HL-60 (cell line): ENCODE measurements at regions not wholly inside any gene's neighbourhood (a gene's known extent, or its start where the extent isn't known, plus 50 kb on each side); places are given as distances from the start of the nearest gene placed in this dataset.

Experiments used
- DNase-seq, 2 experiments: peaks; one replicate each; pipeline ENCODE4 v3.0.0-alpha.2; 2010 to 2020; ENCODE audit warnings: low read depth in 1 of 2, low spot score in 1 of 2
- H3K27ac ChIP-seq: fragments of 250-450 bp; sonication (Bioruptor Pico); replicated peaks from 2 replicates; pipeline ENCODE4 v1.5.1; 2020; ENCODE audit warnings: mild to moderate bottlenecking, moderate library complexity
- H3K27me3 ChIP-seq: fragments of 250-450 bp; sonication (Bioruptor Pico); 2 replicates; pipeline ENCODE4 v1.5.1; 2021; ENCODE audit warnings: mild to moderate bottlenecking, moderate library complexity; ENCODE audit not compliant: insufficient read depth, poor library complexity, severe bottlenecking
- H3K4me3 ChIP-seq: replicated peaks from 2 replicates; pipeline ENCODE4 v1.5.1; 2011; ENCODE audit warnings: mild to moderate bottlenecking, control low read depth, low read length; ENCODE audit not compliant: insufficient read depth
- CTCF ChIP-seq: IDR thresholded peaks from one replicate; pipeline ENCODE4 v1.5.1; 2011; ENCODE audit warnings: low read length, control low read depth, inconsistent platforms; ENCODE audit not compliant: insufficient read depth
- GABPA ChIP-seq: IDR thresholded peaks from 2 replicates; pipeline ENCODE4 v1.6.1; 2012; ENCODE audit warnings: low read depth
- POLR2AphosphoS5 ChIP-seq: IDR thresholded peaks from 2 replicates; pipeline ENCODE4 v1.6.1; 2012; ENCODE audit warnings: low read depth
- REST ChIP-seq: IDR thresholded peaks from 2 replicates; pipeline ENCODE4 v1.6.1; 2012; ENCODE audit warnings: low read depth; ENCODE audit not compliant: insufficient replicate concordance
- SPI1 ChIP-seq: IDR thresholded peaks from 2 replicates; pipeline ENCODE4 v1.6.1; 2012; ENCODE audit warnings: low read depth, mild to moderate bottlenecking, borderline replicate concordance

DNA sequence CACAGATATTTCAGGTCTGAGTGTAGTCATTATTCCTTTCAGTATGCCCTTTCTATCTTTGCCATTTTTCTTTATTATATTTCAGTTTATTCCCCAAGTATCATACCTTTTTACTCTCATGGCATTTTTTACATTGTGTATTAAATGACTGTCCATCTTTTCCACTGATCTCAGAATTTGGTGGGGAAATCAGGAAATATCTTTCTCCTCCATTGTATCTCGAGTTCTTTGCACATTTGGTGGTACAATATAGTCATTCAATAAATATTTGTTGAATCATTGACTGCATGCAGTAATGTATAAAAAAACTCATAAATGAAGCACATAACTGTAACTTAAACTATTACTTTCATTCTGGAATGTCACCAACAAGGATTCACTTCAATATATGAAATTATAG lies 354.7 kb downstream of the HGF start:
- H3K27ac ChIP-seq: no peak overlapping the region
- no peak overlapping the region for H3K4me3 ChIP-seq
- no peaks in the 10 kb centered on the region for H3K27me3 ChIP-seq
- DNase-seq: no peak
- no peak for TF ChIP-seq POLR2AphosphoS5
- no peak for TF ChIP-seq SPI1
- TF ChIP-seq CTCF: no peak
- no peak for TF ChIP-seq REST
- TF ChIP-seq GABPA: no peak

DNA sequence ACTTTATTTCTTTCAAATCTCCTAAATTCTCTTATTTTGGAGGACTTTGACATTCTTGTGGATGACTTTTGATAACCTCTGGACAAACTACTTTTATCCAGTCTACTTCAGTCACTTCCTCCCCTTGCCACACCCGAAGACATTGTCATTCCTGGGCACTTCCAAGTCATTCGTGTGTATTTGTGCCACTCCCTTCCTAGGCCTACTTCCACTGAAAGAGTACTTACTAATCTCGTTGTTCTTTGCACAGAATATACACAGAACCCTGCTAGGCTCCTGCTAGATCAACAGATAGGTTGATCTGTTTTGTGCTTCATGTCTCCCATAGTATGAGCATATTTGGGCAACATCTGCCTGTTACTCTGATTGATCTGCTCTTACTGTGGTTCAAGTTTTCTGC lies 355.4 kb downstream of the HGF start:
- no peak for DNase-seq
- TF ChIP-seq SPI1: no peak
- TF ChIP-seq GABPA: no peak
- no peak for TF ChIP-seq REST
- TF ChIP-seq POLR2AphosphoS5: no peak
- TF ChIP-seq CTCF: no peak
- H3K27me3 ChIP-seq: no peaks in the 10 kb centered on the region
- H3K27ac ChIP-seq: no peak overlapping the region
- H3K4me3 ChIP-seq: no peak overlapping the region

DNA sequence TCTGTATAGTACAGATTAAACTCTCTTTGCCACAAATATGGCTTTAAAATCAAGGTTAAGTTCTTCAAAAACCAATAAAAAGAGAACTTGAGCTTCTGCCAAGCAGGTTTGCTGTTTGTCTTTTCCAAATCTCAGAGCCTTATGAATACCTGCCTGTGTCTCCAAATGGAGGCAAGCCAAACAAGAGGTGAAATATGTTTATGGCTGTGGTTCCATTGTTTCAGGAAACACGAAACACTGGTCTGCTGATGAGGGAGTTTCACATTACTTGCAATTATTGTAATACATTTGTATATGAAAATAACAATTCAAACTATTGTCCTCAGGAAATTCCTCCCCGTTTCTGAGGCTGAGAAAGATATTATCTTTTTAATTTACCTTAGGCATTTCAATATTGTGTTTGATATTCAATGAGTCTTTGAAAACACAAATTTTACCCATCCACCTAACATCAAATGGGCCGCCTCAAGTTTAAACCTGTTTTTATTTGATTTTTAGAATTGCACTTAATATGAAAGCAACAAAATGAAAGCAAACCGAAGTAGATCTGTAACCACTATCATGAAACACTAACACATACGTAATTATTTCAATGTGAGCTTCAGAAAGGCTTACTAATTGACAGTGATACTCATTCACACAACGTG lies 359.3 kb downstream of the HGF start:
- no peak overlapping the region for H3K4me3 ChIP-seq
- DNase-seq: no peak
- TF ChIP-seq CTCF: no peak
- TF ChIP-seq POLR2AphosphoS5: no peak
- no peak for TF ChIP-seq SPI1
- no peak for TF ChIP-seq GABPA
- TF ChIP-seq REST: no peak
- H3K27ac ChIP-seq: no peak overlapping the region
- peaks cover 4% of the 10 kb centered on the region for H3K27me3 ChIP-seq
